B cell (primary cell): ENCODE measurements at regions not wholly inside any gene's neighbourhood (a gene's known extent, or its start where the extent isn't known, plus 50 kb on each side); places are given as distances from the start of the nearest gene placed in this dataset.

ENCODE experiments used
- ATAC-seq: fragments of 200-7000 bp; cut with Tn5 transposase; one replicate; pipeline ENCODE4 v1.10.0; 2021; ENCODE audit warnings: low read depth, mild to moderate bottlenecking, moderate number of reproducible peaks, moderate library complexity
- CTCF ChIA-PET: fragments of 350-600 bp; sonication (Branson Sonifier 250); formaldehyde crosslinking; loops from one replicate; lab custom pipeline; 2021; ENCODE audit warnings: antibody characterized with exemption, inconsistent platforms; lab: Charles Lee
- POLR2A ChIA-PET: fragments of 350-600 bp; sonication (Branson Sonifier 250); formaldehyde crosslinking; loops from one replicate; lab custom pipeline; 2021; ENCODE audit warnings: antibody characterized with exemption; lab: Charles Lee
- DNase-seq: peaks from one replicate; pipeline ENCODE4 v3.0.0; 2013
- H2AFZ ChIP-seq: 2 replicates; pipeline ENCODE4 v1.6.1; 2012; ENCODE audit warnings: mild to moderate bottlenecking, low read depth, low read length; ENCODE audit not compliant: insufficient read depth, poor library complexity, severe bottlenecking
- H3K27ac ChIP-seq, 2 donors: 1 replicate in 1 of 2; 2 replicates in 1 of 2; pipeline ENCODE4 v1.5.1; 2012 to 2013; ENCODE audit warnings: low read length in 2 of 2, mild to moderate bottlenecking in 2 of 2, moderate library complexity in 1 of 2
- H3K27me3 ChIP-seq, 4 experiments: fragments of 200-600 bp in 1 of 4; sonication (generic) in 1 of 4; replicated peaks in 1 of 4; 1 replicate in 2 of 4; 2 replicates in 2 of 4; pipeline versions ENCODE4 v1.6.1 to v1.7.0; 2013 to 2016; ENCODE audit warnings: low read length in 3 of 4, mild to moderate bottlenecking in 2 of 4, mixed read lengths in 1 of 4, moderate library complexity in 1 of 4; ENCODE audit not compliant: insufficient read depth in 4 of 4, control insufficient read depth in 3 of 4; ENCODE audit errors: control extremely low read depth in 1 of 4
- H3K36me3 ChIP-seq, 2 experiments: replicated peaks in 1 of 2; 1 replicate in 1 of 2; 2 replicates in 1 of 2; pipeline versions ENCODE4 v1.6.1 to v1.7.1; 2013; ENCODE audit warnings: low read length in 1 of 2; ENCODE audit not compliant: insufficient read depth in 2 of 2, control insufficient read depth in 1 of 2; ENCODE audit errors: control extremely low read depth in 1 of 2, extremely low read depth in 1 of 2
- H3K4me1 ChIP-seq, 2 donors: fragments of 200-600 bp in 1 of 2; sonication (generic) in 1 of 2; 1 replicate in 1 of 2; 2 replicates in 1 of 2; pipeline versions ENCODE4 v1.5.1 to v1.6.1; 2013 to 2017; ENCODE audit warnings: low read length in 2 of 2; ENCODE audit not compliant: control insufficient read depth in 2 of 2, insufficient read depth in 2 of 2
- H3K4me2 ChIP-seq: replicated peaks from 2 replicates; pipeline ENCODE3; 2012; ENCODE audit warnings: mild to moderate bottlenecking, low read depth, low read length; ENCODE audit not compliant: poor library complexity, severe bottlenecking
- H3K4me3 ChIP-seq, 5 experiments: fragments of 200-600 bp in 1 of 5; sonication (generic) in 1 of 5; 1 replicate in 3 of 5; 2 replicates in 2 of 5; pipeline versions ENCODE4 v1.5.1 to v1.7.0; 2011 to 2016; ENCODE audit warnings: low read length in 4 of 5, mild to moderate bottlenecking in 4 of 5, low read depth in 2 of 5, control low read depth in 1 of 5, moderate library complexity in 1 of 5; ENCODE audit not compliant: insufficient read depth in 1 of 5; ENCODE audit errors: control extremely low read depth in 1 of 5, extremely low read depth in 1 of 5
- H3K79me2 ChIP-seq: fragments of 200-600 bp; sonication (generic); one replicate; pipeline ENCODE4 v1.6.0; 2016; ENCODE audit warnings: low read length; ENCODE audit not compliant: control insufficient read depth, insufficient read depth
- H3K9ac ChIP-seq: fragments of 200-600 bp; sonication (generic); 2 replicates; pipeline ENCODE4 v1.6.1; 2017; ENCODE audit warnings: mild to moderate bottlenecking, low read length, moderate library complexity
- H3K9me3 ChIP-seq, 3 donors: one replicate each; pipeline versions ENCODE4 v1.6.1 to v1.7.1; 2013; ENCODE audit warnings: low read length in 2 of 3; ENCODE audit not compliant: control insufficient read depth in 2 of 3, insufficient read depth in 1 of 3; ENCODE audit errors: control extremely low read depth in 1 of 3
- H4K20me1 ChIP-seq: 2 replicates; pipeline ENCODE4 v1.6.0; 2012; ENCODE audit warnings: mild to moderate bottlenecking, low read length; ENCODE audit not compliant: insufficient read depth, control insufficient read depth, poor library complexity, severe bottlenecking
- H3K27ac Mint-ChIP-seq: one replicate; pipeline ENCODE4 v1.8.0; 2021; ENCODE audit warnings: mixed read lengths
- H3K27me3 Mint-ChIP-seq: one replicate; pipeline ENCODE4 v1.8.0; 2021; ENCODE audit warnings: mixed read lengths
- H3K4me1 Mint-ChIP-seq: one replicate; pipeline ENCODE4 v1.8.0; 2021; ENCODE audit warnings: mixed read lengths
- H3K4me3 Mint-ChIP-seq: one replicate; pipeline ENCODE4 v1.8.0; 2021; ENCODE audit warnings: mixed read lengths
- H3K9me3 Mint-ChIP-seq: one replicate; pipeline ENCODE4 v1.8.0; 2022; ENCODE audit warnings: mixed read lengths; ENCODE audit not compliant: insufficient read depth
- CTCF ChIP-seq: fragments of 200-600 bp; IDR thresholded peaks from one replicate; pipeline ENCODE4 v1.8.0; 2022; ENCODE audit warnings: antibody characterized with exemption, mild to moderate bottlenecking
- EZH2 ChIP-seq: IDR thresholded peaks from 2 replicates; pipeline ENCODE4 v1.6.1; 2012; ENCODE audit warnings: borderline replicate concordance, low read depth, mild to moderate bottlenecking, moderate library complexity, low read length; ENCODE audit not compliant: insufficient read depth, poor library complexity, severe bottlenecking
- WGBS: methylation state at CpG from one replicate; pipeline ENCODE4 v1.1.5; 2013; ENCODE audit warnings: missing lambda C conversion rate; ENCODE audit not compliant: insufficient coverage; 5-methylcytosine and 5-hydroxymethylcytosine counted together
- intact Hi-C: fragments of 100-400 bp; cut with micrococcal nuclease; formaldehyde crosslinking; loops from one replicate; pipeline ENCODE4 v1.10.0; 2022

- H3K27me3 Mint-ChIP-seq, result no peaks in the 10 kb centered on the region
Observed at GRCh38 chr21:21762855-21763254, 764.6 kb downstream of the NCAM2 start.

GRCh38 chr21:21764281-21764680 lies 766.1 kb downstream of the NCAM2 start:
- H3K4me2 ChIP-seq, result no peak overlapping the region
- WGBS, result no CpG with 5 or more reads among the region's 2 CpGs
- H4K20me1 ChIP-seq, result no peaks in the 10 kb centered on the region
- no peak overlapping the region for H3K9ac ChIP-seq
- TF ChIP-seq CTCF (no peak), EZH2 (no peak)
- H3K9me3 Mint-ChIP-seq, result peaks cover 6% of the 10 kb centered on the region
- no peaks in the 10 kb centered on the region for H3K79me2 ChIP-seq
- DNase-seq, result no peak
- no peaks in the 10 kb centered on the region for H3K4me1 Mint-ChIP-seq
- H3K27ac ChIP-seq, result no peak overlapping the region
- no peak overlapping the region for H3K4me3 Mint-ChIP-seq
- no peak overlapping the region for H3K4me3 ChIP-seq
- no peak overlapping the region for H2AFZ ChIP-seq
- no peak for ATAC-seq
- CTCF ChIA-PET, result no interaction called here
- no peaks in the 10 kb centered on the region for H3K27me3 ChIP-seq
- H3K27me3 Mint-ChIP-seq, result no peaks in the 10 kb centered on the region
- H3K36me3 ChIP-seq, result no peaks in the 10 kb centered on the region
- POLR2A ChIA-PET, result no interaction called here
- H3K9me3 ChIP-seq, result no peaks in the 10 kb centered on the region
- H3K27ac Mint-ChIP-seq, result no peak overlapping the region
- H3K4me1 ChIP-seq, result no peaks in the 10 kb centered on the region
- intact Hi-C loops, result no loop called here

More at GRCh38 chr21:21762855-21763254, 764.6 kb downstream of the NCAM2 start:
- TF ChIP-seq CTCF, result no peak
- Mint-ChIP-seq H3K4me1 (no peaks in the 10 kb centered on the region), H3K27ac (no peak overlapping the region), H3K9me3 (peaks cover 6% of the 10 kb centered on the region), H3K4me3 (no peak overlapping the region)
- H3K4me3 ChIP-seq, result no peak overlapping the region
- WGBS, result no CpG with 5 or more reads among the region's 1 CpG
- H3K27me3 ChIP-seq, result no peaks in the 10 kb centered on the region
- H3K4me2 ChIP-seq, result no peak overlapping the region
- H2AFZ ChIP-seq, result no peak overlapping the region
- no peaks in the 10 kb centered on the region for H3K9me3 ChIP-seq
- no peaks in the 10 kb centered on the region for H3K4me1 ChIP-seq
- H4K20me1 ChIP-seq, result no peaks in the 10 kb centered on the region
- no peak overlapping the region for H3K9ac ChIP-seq
- no peak for ATAC-seq
- POLR2A ChIA-PET, result no interaction called here
- CTCF ChIA-PET, result no interaction called here
- DNase-seq, result no peak
- H3K27ac ChIP-seq, result no peak overlapping the region
- intact Hi-C loops, result no loop called here
- no peaks in the 10 kb centered on the region for H3K79me2 ChIP-seq
- no peaks in the 10 kb centered on the region for H3K36me3 ChIP-seq
